AG04449 (cell line): ENCODE measurements at regions not wholly inside any gene's neighbourhood (a gene's known extent, or its start where the extent isn't known, plus 50 kb on each side); places are given as distances from the start of the nearest gene placed in this dataset.

ENCODE experiments used
- CTCF ChIA-PET: fragments of 350-600 bp; formaldehyde crosslinking; extraction: SDS; loops from one replicate; lab custom pipeline; 2021; ENCODE audit warnings: antibody characterized with exemption; lab: Yijun Ruan, JAX
- POLR2A ChIA-PET: fragments of 400-600, 350-600 bp; formaldehyde crosslinking; extraction: SDS; loops from one replicate; lab custom pipeline; 2020; ENCODE audit warnings: antibody characterized with exemption, inconsistent platforms; lab: Yijun Ruan, JAX
- DNase-seq: peaks from one replicate; pipeline ENCODE4 v3.0.0-alpha.2; 2010; ENCODE audit warnings: low read depth, low spot score
- H3K4me3 ChIP-seq: 2 replicates; pipeline ENCODE4 v1.5.1; 2011; ENCODE audit warnings: low read depth, mild to moderate bottlenecking, control low read depth, low read length
- TF ChIP-seq, protein P1 (sequence below): IDR thresholded peaks from one replicate; pipeline ENCODE4 v1.5.1; 2011; ENCODE audit warnings: mild to moderate bottlenecking, moderate library complexity, low read length, control low read depth, inconsistent platforms; ENCODE audit not compliant: insufficient read depth; ENCODE audit errors: missing control alignments

DNA sequence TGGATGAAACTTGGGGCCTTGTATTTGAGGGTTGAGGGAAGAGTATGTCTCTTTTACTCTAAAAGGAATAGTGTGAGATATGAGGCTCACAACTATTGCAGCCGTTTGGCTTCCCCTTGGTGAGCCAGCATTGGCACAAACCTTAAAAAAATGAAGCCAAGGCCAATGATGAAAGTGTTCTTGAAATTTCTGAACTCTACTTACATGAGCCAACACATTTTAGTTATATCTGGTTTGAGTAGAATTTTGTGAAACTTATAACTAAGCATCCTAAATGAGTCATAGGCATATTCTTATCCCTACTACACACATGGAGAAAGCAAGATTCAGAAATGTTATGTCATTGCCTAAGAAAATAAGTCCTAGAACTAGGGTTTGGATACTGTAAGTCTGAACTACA lies 55.3 kb upstream of the ACSS3 start:
- POLR2A ChIA-PET, result no interaction called here
- TF ChIP-seq, protein P1, sequence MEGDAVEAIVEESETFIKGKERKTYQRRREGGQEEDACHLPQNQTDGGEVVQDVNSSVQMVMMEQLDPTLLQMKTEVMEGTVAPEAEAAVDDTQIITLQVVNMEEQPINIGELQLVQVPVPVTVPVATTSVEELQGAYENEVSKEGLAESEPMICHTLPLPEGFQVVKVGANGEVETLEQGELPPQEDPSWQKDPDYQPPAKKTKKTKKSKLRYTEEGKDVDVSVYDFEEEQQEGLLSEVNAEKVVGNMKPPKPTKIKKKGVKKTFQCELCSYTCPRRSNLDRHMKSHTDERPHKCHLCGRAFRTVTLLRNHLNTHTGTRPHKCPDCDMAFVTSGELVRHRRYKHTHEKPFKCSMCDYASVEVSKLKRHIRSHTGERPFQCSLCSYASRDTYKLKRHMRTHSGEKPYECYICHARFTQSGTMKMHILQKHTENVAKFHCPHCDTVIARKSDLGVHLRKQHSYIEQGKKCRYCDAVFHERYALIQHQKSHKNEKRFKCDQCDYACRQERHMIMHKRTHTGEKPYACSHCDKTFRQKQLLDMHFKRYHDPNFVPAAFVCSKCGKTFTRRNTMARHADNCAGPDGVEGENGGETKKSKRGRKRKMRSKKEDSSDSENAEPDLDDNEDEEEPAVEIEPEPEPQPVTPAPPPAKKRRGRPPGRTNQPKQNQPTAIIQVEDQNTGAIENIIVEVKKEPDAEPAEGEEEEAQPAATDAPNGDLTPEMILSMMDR, result no peak
- H3K4me3 ChIP-seq, result no peak overlapping the region
- CTCF ChIA-PET, result no interaction called here
- DNase-seq, result no peak

DNA sequence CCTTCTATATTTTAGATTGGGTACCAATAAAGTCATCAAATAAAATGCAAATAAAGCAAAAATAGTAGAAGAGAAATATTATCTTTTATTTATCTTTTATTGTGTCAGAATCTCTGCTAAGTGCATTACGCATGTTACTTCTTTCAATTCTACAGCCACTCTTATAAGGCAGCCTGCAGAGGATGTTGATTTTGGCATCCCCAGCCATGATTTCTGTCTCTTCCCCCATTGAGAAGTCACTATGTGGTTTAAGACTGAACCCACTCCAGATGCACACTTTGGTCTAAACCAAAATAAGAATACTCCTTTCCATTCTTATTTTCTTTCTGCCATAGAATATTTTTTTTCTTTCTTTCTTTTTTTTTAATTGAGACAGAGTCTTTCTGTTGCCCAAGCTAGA lies 56.0 kb upstream of the ACSS3 start:
- TF ChIP-seq, protein P1, result no peak
- H3K4me3 ChIP-seq, result no peak overlapping the region
- POLR2A ChIA-PET, result no interaction called here
- DNase-seq, result no peak
- CTCF ChIA-PET, result no interaction called here

DNA sequence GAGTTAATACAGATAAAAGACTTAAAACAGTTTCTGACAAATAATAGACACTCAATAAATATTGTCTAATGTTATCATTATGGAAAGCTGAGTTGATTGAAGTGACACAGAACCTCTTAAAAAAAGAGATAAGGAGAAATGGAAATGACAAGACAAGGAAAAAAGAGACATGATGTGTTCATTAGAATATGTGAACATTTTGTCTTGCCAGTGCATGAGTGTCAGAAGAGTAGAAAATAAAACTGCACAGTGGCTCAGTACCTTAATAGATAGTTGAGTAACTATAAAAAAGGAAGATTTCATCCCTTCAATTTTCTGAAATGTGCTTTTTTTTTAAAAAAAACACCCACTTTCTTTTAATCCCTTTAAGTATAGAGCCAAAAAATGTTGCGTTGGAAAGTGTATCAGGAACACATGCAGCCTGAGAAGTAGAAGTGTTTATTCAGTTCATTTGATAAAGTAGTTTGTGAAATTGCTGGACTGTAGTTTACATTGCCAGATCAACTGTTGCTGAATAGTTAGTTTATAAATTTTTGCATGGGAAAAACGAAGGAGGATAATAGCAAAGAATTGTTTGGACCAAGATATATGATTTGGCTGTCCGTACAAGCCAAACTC lies 56.6 kb upstream of the ACSS3 start:
- TF ChIP-seq, protein P1, result no peak
- ChIA-PET POLR2A (no interaction called here), CTCF (no interaction called here)
- DNase-seq, result no peak
- no peak overlapping the region for H3K4me3 ChIP-seq

DNA sequence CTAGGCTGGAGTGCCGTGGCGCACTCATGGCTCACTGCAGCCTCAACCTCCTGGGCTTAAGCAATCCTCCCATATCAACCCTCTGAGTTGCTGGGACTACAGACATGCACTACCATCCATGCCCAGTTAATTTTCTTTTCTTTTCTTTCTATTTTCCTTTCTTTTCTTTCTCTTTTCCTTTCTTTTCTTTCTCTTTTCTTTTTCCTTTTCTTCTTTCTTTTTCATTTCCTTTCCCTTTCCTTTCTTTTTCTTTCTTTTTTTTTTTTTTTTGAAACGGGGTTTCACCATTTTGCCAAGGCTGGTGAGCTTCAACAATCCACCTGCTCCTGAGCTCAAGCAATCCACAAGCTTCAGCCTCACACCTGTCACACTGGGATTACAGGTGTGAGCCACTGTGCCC lies 60.1 kb upstream of the ACSS3 start:
- H3K4me3 ChIP-seq, result no peak overlapping the region
- TF ChIP-seq, protein P1, result no peak
- ChIA-PET CTCF (no interaction called here), POLR2A (no interaction called here)
- no peak for DNase-seq

DNA sequence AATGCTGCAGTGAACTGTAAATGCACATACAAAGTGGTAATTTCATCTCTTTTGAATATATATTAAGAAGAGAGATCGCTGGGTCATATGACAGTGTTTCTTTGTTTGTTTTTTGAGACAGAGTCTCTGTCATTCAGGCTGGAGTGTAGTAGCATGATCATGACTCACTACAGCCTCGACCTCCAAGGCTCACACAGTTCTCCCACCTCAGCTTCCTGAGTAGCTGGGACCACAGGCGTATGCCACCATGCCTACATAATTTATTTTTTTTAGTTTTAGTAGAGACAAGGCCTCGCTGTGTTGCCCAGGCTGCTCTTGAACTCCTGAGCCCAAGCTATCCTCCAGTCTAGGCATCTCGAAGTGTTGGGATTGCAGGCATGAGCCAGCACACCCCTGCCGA lies 62.4 kb upstream of the ACSS3 start:
- DNase-seq, result no peak
- no peak overlapping the region for H3K4me3 ChIP-seq
- ChIA-PET POLR2A (no interaction called here), CTCF (no interaction called here)
- TF ChIP-seq, protein P1, result no peak

DNA sequence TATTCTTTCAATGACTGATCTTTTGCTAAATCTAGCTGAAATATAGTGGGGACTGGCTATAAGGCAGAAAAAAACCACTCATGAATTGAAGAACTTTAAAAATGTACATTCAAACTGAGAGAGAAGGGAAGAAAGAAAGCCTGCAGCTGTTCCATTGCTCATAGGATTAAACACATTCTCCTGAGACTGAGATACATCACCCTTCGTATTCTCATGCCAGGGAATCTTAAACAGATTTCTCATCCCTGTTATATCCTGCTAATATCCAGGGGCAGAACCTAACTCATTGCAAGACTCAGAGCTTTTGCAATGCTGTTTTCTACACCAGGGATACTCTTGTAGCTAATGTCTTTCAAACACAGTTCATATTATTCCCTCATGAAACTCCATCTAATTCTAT lies 67.2 kb upstream of the ACSS3 start:
- CTCF ChIA-PET, result no interaction called here
- no peak for DNase-seq
- POLR2A ChIA-PET, result interaction anchor here (0.6 kb wide), 1 partner anchor 539 kb away, joined by 3 read pairs; no protein-coding TSS in a partner anchor
- TF ChIP-seq, protein P1, result no peak
- H3K4me3 ChIP-seq, result no peak overlapping the region
